ENCODE measurements at regions not wholly inside any gene's neighbourhood (a gene's known extent, or its start where the extent isn't known, plus 50 kb on each side); places are given as distances from the start of the nearest gene placed in this dataset.

- no peak for DNase-seq (ENCODE audit: low spot score)
- H3K27ac Mint-ChIP-seq (ENCODE audit: unreplicated experiment): no peak overlapping the region
These were observed 356.2 kb downstream of the SV2B start for GRCh38 chr15:91456251-91456718.

GRCh38 chr15:91456921-91457320, 356.9 kb downstream of the SV2B start:
- H3K9me3 Mint-ChIP-seq (ENCODE audit: unreplicated experiment): no peaks in the 10 kb centered on the region
- no peaks in the 10 kb centered on the region for H3K4me1 Mint-ChIP-seq (ENCODE audit: unreplicated experiment)
- H3K27ac Mint-ChIP-seq (ENCODE audit: unreplicated experiment): no peak overlapping the region
- H3K27me3 Mint-ChIP-seq (ENCODE audit: unreplicated experiment): peaks cover 2% of the 10 kb centered on the region
- no peak overlapping the region for H3K4me3 Mint-ChIP-seq (ENCODE audit: unreplicated experiment)
- no peak for TF ChIP-seq CTCF (IDR thresholded peaks at IDR 0.05; ENCODE audit: unreplicated experiment)
- DNase-seq (ENCODE audit: low spot score): no peak
- H3K36me3 Mint-ChIP-seq (ENCODE audit: low read depth, unreplicated experiment): no peaks in the 10 kb centered on the region

More at GRCh38 chr15:91456251-91456718, 356.2 kb downstream of the SV2B start:
- H3K9me3 Mint-ChIP-seq (ENCODE audit: unreplicated experiment): no peaks in the 10 kb centered on the region
- no peaks in the 10 kb centered on the region for H3K36me3 Mint-ChIP-seq (ENCODE audit: low read depth, unreplicated experiment)
- peaks cover 2% of the 10 kb centered on the region for H3K27me3 Mint-ChIP-seq (ENCODE audit: unreplicated experiment)
- H3K4me3 Mint-ChIP-seq (ENCODE audit: unreplicated experiment): no peak overlapping the region
- H3K4me1 Mint-ChIP-seq (ENCODE audit: unreplicated experiment): no peaks in the 10 kb centered on the region
- no peak for TF ChIP-seq CTCF (IDR thresholded peaks at IDR 0.05; ENCODE audit: unreplicated experiment)

- Mint-ChIP-seq H3K4me3 (ENCODE audit: unreplicated experiment) (no peak overlapping the region), H3K9me3 (ENCODE audit: unreplicated experiment) (no peaks in the 10 kb centered on the region), H3K4me1 (ENCODE audit: unreplicated experiment) (no peaks in the 10 kb centered on the region), H3K27ac (ENCODE audit: unreplicated experiment) (no peak overlapping the region), H3K36me3 (ENCODE audit: low read depth, unreplicated experiment) (no peaks in the 10 kb centered on the region), H3K27me3 (ENCODE audit: unreplicated experiment) (peaks cover 1% of the 10 kb centered on the region)
- TF ChIP-seq CTCF (IDR thresholded peaks at IDR 0.05; ENCODE audit: unreplicated experiment): no peak
- no peak for DNase-seq (ENCODE audit: low spot score)
These were observed 361.3 kb downstream of the SV2B start for GRCh38 chr15:91461377-91461776.

- Mint-ChIP-seq H3K4me3 (ENCODE audit: unreplicated experiment) (no peak overlapping the region), H3K9me3 (ENCODE audit: unreplicated experiment) (no peaks in the 10 kb centered on the region), H3K27me3 (ENCODE audit: unreplicated experiment) (no peaks in the 10 kb centered on the region), H3K27ac (ENCODE audit: unreplicated experiment) (no peak overlapping the region), H3K4me1 (ENCODE audit: unreplicated experiment) (peaks cover 7% of the 10 kb centered on the region), H3K36me3 (ENCODE audit: low read depth, unreplicated experiment) (no peaks in the 10 kb centered on the region)
- no peak for DNase-seq (ENCODE audit: low spot score)
- TF ChIP-seq CTCF (IDR thresholded peaks at IDR 0.05; ENCODE audit: unreplicated experiment): no peak
These were observed 365.0 kb downstream of the SV2B start for GRCh38 chr15:91465086-91465485.

- no peak for TF ChIP-seq CTCF (IDR thresholded peaks at IDR 0.05; ENCODE audit: unreplicated experiment)
- Mint-ChIP-seq H3K4me3 (ENCODE audit: unreplicated experiment) (no peak overlapping the region), H3K27me3 (ENCODE audit: unreplicated experiment) (no peaks in the 10 kb centered on the region), H3K4me1 (ENCODE audit: unreplicated experiment) (peaks cover 7% of the 10 kb centered on the region), H3K36me3 (ENCODE audit: low read depth, unreplicated experiment) (no peaks in the 10 kb centered on the region), H3K27ac (ENCODE audit: unreplicated experiment) (no peak overlapping the region), H3K9me3 (ENCODE audit: unreplicated experiment) (no peaks in the 10 kb centered on the region)
- no peak for DNase-seq (ENCODE audit: low spot score)
These were observed 365.6 kb downstream of the SV2B start for GRCh38 chr15:91465696-91466095.
